Sigmoid colon (tissue), 6 donors: ENCODE measurements at regions not wholly inside any gene's neighbourhood (a gene's known extent, or its start where the extent isn't known, plus 50 kb on each side); places are given as distances from the start of the nearest gene placed in this dataset.
A peak's percentile ranks its signal among the peaks of the same experiment; 100 is the strongest.
"Not testable (repeated sequence)": the region's sequence is repeated elsewhere in the genome, so short reads cannot be mapped to it uniquely, and the experiment has no call there.

Experiments
- DNase-seq: peaks from one replicate; pipeline ENCODE4 v3.0.0-alpha.2; 2019
- H3K27ac ChIP-seq, 4 donors: fragments of 200-600 bp; sonication (generic); one replicate each; pipeline ENCODE4 v1.5.1; 2016 to 2019; ENCODE audit warnings: mild to moderate bottlenecking in 1 of 4
- H3K27me3 ChIP-seq, 3 donors: fragments of 200-600 bp; sonication (generic); one replicate each; pipeline ENCODE4 v1.5.1; 2019; ENCODE audit warnings: mild to moderate bottlenecking in 1 of 3
- H3K36me3 ChIP-seq, 4 donors: fragments of 200-600 bp; sonication (generic); one replicate each; pipeline ENCODE4 v1.5.1; 2016 to 2019
- H3K4me1 ChIP-seq, 4 donors: fragments of 200-600 bp; sonication (generic); one replicate each; pipeline ENCODE4 v1.5.1; 2017 to 2019
- H3K4me3 ChIP-seq, 4 donors: fragments of 200-600 bp; sonication (generic); one replicate each; pipeline ENCODE4 v1.5.1; 2017 to 2019; ENCODE audit warnings: mild to moderate bottlenecking in 2 of 4, moderate library complexity in 1 of 4
- H3K9me3 ChIP-seq, 4 donors: fragments of 200-600 bp in 3 of 4; sonication (generic) in 3 of 4; one replicate each; pipeline versions ENCODE4 v1.5.1 to v1.6.1; 2013 to 2019
- EP300 ChIP-seq, 4 donors: sonication (generic); formaldehyde crosslinking; IDR thresholded peaks; one replicate each; pipeline ENCODE4 v1.6.1; 2017; ENCODE audit warnings: antibody characterized with exemption in 4 of 4
- POLR2A ChIP-seq, 2 donors: fragments of 450-650 bp; IDR thresholded peaks; one replicate each; pipeline ENCODE4 v1.6.1; 2016; ENCODE audit warnings: antibody characterized with exemption in 2 of 2, mild to moderate bottlenecking in 2 of 2, moderate library complexity in 2 of 2
- POLR2AphosphoS5 ChIP-seq, 4 donors: sonication (generic); formaldehyde crosslinking; IDR thresholded peaks; one replicate each; pipeline ENCODE4 v1.6.1; 2017; ENCODE audit warnings: antibody characterized with exemption in 4 of 4
- WGBS, 2 donors: extraction: QIAGEN DNeasy Blood & Tissue Kit; methylation state at CpG; one replicate each; pipeline ENCODE4 v1.1.7; 2013; 5-methylcytosine and 5-hydroxymethylcytosine counted together
- intact Hi-C: fragments of 100-400 bp; cut with DNase I; formaldehyde crosslinking; loops from one replicate; pipeline ENCODE4 v1.15.1; 2023
- TF ChIP-seq, protein P1 (sequence below), 4 experiments: fragments of 450-650 bp in 3 of 4; fragments of 200-600 bp in 1 of 4; IDR thresholded peaks; one replicate each; pipeline ENCODE4 v1.5.1; 2016 to 2019; ENCODE audit warnings: antibody characterized with exemption in 4 of 4, mild to moderate bottlenecking in 3 of 4, moderate library complexity in 2 of 4
- donor health status: healthy with polysubstance abuse.
- donor health status: healthy.

DNA sequence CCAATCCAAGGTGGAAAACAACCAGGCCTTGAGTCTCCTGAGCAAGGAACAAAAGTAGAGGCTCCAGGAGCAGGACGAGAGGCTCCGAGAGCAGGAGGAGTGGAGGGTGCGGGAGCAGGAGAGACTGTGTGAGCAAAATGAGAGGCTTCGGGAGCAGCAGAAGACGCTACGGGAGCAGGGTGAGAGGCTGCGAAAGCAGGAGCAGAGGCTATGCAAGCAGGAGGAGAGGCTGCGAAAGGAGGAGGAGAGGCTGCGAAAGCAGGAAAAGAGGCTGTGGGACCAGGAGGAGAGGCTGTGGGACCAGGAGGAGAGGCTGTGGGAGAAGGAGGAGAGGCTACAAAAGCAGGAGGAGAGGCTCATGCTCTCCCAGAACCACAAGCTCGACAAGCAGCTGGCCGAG, 60.3 kb upstream of the UBE2Q2 start:
- no peak for TF ChIP-seq POLR2AphosphoS5 (IDR thresholded peaks at IDR 0.05)
- no peak for TF ChIP-seq EP300 (IDR thresholded peaks at IDR 0.05)
- Histone ChIP-seq H3K27ac (no peak overlapping the region), H3K9me3 (no peaks in the 10 kb centered on the region), H3K36me3 (no peaks in the 10 kb centered on the region), H3K27me3 (peaks cover 0 to 14% (median 5%) of the 10 kb centered on the region in 3 donors), H3K4me3 (no peak overlapping the region), H3K4me1 (peaks cover 0 to 5% (median 2%) of the 10 kb centered on the region in 4 donors)
- intact Hi-C loops = no loop called here
- WGBS, 2 donors = 88 to 91% methylated on average over 11 of the region's 11 CpGs
- no peak for DNase-seq

DNA sequence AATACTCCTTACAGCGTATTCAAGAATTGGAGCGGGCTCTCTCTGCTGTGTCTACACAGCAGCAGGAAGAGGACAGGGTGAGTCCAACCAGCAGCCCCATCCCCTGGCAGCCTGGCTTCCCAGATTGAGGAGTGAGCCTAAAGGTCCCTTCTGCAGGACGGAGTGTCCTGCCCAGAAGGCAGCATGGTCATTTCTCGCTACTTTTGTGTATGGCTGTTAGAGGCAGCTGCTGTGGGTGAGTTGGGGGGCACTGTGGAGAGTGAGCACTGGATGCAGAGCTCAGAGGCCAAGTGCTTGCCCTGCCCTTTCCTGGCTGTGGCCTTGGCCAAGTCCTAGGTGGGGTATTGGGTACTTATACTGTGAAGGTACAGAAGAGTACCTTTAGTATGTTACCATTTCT, 62.3 kb upstream of the UBE2Q2 start:
- H3K27me3 ChIP-seq, H3K4me3 ChIP-seq, intact Hi-C loops, H3K36me3 ChIP-seq, H3K9me3 ChIP-seq, DNase-seq, H3K27ac ChIP-seq: not testable (repeated sequence)
- H3K4me1 ChIP-seq = peaks cover 0 to 19% (median 15%) of the 10 kb centered on the region in 4 donors
- WGBS, 2 donors = 90 to 96% methylated on average over 4 of the region's 4 CpGs

DNA sequence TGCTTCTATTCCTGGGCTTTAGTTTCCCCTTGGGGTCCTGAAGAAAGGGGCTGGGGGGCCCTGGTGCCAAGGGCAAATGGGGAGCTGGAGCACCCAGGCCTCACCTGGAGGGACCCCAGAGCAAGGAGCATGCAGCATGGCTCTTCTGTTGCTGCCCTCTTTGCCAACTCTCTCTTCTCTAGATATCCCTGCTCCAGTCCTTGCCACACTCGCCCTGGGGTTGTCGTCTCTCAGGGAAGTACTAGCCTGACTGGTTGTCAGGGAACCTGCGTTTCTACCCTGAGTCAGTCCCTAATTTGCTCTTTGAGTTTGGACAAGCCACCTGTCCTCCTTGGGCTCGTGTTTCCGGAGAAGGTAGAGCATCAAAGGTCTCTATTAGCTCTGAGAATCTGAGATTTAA, 63.7 kb upstream of the UBE2Q2 start:
- no peak for TF ChIP-seq POLR2A (IDR thresholded peaks at IDR 0.05)
- TF ChIP-seq POLR2AphosphoS5 (IDR thresholded peaks at IDR 0.05) = no peak
- TF ChIP-seq EP300 (IDR thresholded peaks at IDR 0.05) = no peak
- TF ChIP-seq, protein P1, sequence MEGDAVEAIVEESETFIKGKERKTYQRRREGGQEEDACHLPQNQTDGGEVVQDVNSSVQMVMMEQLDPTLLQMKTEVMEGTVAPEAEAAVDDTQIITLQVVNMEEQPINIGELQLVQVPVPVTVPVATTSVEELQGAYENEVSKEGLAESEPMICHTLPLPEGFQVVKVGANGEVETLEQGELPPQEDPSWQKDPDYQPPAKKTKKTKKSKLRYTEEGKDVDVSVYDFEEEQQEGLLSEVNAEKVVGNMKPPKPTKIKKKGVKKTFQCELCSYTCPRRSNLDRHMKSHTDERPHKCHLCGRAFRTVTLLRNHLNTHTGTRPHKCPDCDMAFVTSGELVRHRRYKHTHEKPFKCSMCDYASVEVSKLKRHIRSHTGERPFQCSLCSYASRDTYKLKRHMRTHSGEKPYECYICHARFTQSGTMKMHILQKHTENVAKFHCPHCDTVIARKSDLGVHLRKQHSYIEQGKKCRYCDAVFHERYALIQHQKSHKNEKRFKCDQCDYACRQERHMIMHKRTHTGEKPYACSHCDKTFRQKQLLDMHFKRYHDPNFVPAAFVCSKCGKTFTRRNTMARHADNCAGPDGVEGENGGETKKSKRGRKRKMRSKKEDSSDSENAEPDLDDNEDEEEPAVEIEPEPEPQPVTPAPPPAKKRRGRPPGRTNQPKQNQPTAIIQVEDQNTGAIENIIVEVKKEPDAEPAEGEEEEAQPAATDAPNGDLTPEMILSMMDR (IDR thresholded peaks at IDR 0.05) = no peak
- WGBS, 2 donors = 88 to 92% methylated on average over 5 of the region's 5 CpGs
- no peak for DNase-seq
- Histone ChIP-seq H3K36me3 (no peaks in the 10 kb centered on the region), H3K9me3 (no peaks in the 10 kb centered on the region), H3K4me1 (peaks cover 0 to 20% (median 15%) of the 10 kb centered on the region in 4 donors), H3K27ac (no peak overlapping the region), H3K27me3 (no peaks in the 10 kb centered on the region), H3K4me3 (no peak overlapping the region)
- intact Hi-C loops = no loop called here

- peaks cover 0 to 20% (median 15%) of the 10 kb centered on the region in 4 donors for H3K4me1 ChIP-seq
- H3K27ac ChIP-seq = peak overlapping the region in 3 of 4 donors; percentile 68 to 77 (median 73)
- DNase-seq, H3K9me3 ChIP-seq, H3K4me3 ChIP-seq, H3K36me3 ChIP-seq, H3K27me3 ChIP-seq, intact Hi-C loops: not testable (repeated sequence)
Measured at GRCh38 chr15:75776871-75777610, 64.4 kb upstream of the CSPG4 start.

DNA sequence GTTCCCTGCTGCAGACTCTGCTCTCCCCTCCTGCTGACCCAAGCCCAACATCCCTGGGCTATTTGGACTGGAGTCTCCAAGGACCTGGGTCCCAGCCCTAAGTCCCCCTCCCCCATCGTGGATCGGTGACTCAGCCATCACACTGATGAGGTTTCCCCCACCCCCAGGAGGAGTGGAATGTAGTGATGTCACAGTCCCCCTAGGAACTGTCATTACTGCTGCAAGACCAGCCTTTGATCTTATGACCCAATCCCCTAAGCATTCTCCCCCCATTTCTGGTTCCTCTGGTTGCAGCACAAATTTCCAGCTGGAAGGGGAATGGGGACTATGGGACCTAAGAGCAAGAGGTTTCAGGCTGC, 63.4 kb upstream of the CSPG4 start:
- Histone ChIP-seq H3K36me3 (no peaks in the 10 kb centered on the region), H3K27ac (peak overlapping the region in 2 of 4 donors; percentile 73 to 77), H3K4me1 (peaks cover 0 to 20% (median 15%) of the 10 kb centered on the region in 4 donors), H3K9me3 (no peaks in the 10 kb centered on the region), H3K4me3 (no peak overlapping the region), H3K27me3 (no peaks in the 10 kb centered on the region)
- intact Hi-C loops = no loop called here
- WGBS, 2 donors = 39 to 58% methylated on average over 2 of the region's 2 CpGs
- TF ChIP-seq, protein P1 (IDR thresholded peaks at IDR 0.05) = no peak
- TF ChIP-seq POLR2AphosphoS5 (IDR thresholded peaks at IDR 0.05) (no peak), POLR2A (IDR thresholded peaks at IDR 0.05) (no peak), EP300 (IDR thresholded peaks at IDR 0.05) (no peak)
- DNase-seq = no peak

DNA sequence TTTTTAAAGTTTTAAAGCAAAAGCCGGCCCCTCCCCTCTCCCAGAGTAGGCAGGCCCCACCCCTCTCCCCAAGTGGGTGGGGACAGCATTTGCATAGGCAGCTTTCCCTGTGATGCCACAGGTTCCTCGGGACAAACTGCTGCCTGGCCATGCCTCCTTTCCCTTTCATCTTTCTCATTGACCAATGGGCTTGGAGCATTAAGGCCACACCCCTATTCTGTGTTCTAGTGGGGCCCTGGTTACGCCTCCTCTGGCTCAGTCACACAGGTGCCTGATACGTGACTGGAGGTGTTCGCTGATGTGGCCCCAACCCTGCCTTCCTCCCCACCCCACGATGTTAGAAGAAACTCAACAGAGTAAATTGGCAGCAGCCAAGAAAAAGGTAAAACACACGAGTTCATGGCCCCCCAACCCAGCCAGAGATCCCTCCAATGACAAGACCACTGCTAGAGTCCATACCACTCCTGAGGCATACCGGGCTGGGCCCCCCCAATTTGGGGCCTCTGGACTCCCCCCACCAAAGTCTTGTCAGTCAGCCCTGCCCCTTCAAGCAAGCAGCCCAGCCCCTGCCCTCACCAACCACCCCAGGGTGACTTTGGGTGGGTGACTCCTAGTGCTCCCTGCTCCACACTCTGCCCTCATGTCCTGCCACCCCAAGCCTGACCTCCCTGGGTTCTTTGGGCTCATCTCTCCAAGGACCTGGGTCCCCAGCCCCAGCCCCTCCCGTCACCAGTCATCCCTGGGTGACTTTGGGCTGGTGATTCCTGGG, 62.8 kb upstream of the CSPG4 start:
- TF ChIP-seq POLR2A (IDR thresholded peaks at IDR 0.05) = no peak
- TF ChIP-seq, protein P1 (IDR thresholded peaks at IDR 0.05) = no peak
- TF ChIP-seq EP300 (IDR thresholded peaks at IDR 0.05) = no peak
- no peak for TF ChIP-seq POLR2AphosphoS5 (IDR thresholded peaks at IDR 0.05)
- 68 to 85% methylated on average over 9 of the region's 9 CpGs for WGBS, 2 donors

DNA sequence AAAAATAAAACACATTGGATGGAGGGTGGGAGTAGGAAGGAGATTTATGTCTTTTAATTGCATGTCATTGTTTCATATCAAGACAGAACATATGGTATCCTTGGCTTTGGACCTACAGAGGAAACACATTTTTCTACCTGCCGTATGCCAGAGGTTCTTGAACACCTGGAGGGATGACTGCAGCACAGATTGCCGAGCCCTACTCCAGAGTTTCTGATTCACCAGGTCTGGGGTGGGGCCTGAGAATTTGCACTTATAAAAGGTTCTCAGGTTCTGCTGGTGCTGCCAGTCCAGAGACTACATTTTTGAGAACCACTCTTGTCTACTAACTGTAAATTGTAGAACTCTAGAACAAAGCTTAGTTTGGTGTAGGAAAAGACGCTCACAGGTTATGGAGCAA, 61.3 kb upstream of the CSPG4 start:
- intact Hi-C loops, H3K4me3 ChIP-seq, H3K27ac ChIP-seq, H3K9me3 ChIP-seq, H3K27me3 ChIP-seq, H3K36me3 ChIP-seq, DNase-seq: not testable (repeated sequence)
- peaks cover 0 to 20% (median 15%) of the 10 kb centered on the region in 4 donors for H3K4me1 ChIP-seq
- 61 to 72% methylated on average over 2 of the region's 3 CpGs for WGBS, 2 donors

More for the DNA sequence above, 62.8 kb upstream of the CSPG4 start:
- DNase-seq = no peak
- Histone ChIP-seq H3K27me3 (no peaks in the 10 kb centered on the region), H3K4me3 (no peak overlapping the region), H3K36me3 (no peaks in the 10 kb centered on the region), H3K4me1 (peaks cover 0 to 20% (median 15%) of the 10 kb centered on the region in 4 donors), H3K27ac (no peak overlapping the region), H3K9me3 (no peaks in the 10 kb centered on the region)
- intact Hi-C loops = no loop called here

GRCh38 chr15:75771054-75771453, 58.4 kb upstream of the CSPG4 start:
- not testable (repeated sequence) for DNase-seq

More at GRCh38 chr15:75771054-75771453, 58.4 kb upstream of the CSPG4 start:
- H3K9me3 ChIP-seq, H3K36me3 ChIP-seq, H3K27me3 ChIP-seq, H3K27ac ChIP-seq, H3K4me3 ChIP-seq, intact Hi-C loops, H3K4me1 ChIP-seq: not testable (repeated sequence)
- WGBS, 2 donors = 36 to 48% methylated on average over 2 of the region's 2 CpGs
